Subcutaneous abdominal adipose tissue (tissue), 5 donors: ENCODE measurements at regions not wholly inside any gene's neighbourhood (a gene's known extent, or its start where the extent isn't known, plus 50 kb on each side); places are given as distances from the start of the nearest gene placed in this dataset.

ENCODE experiments used
- H3K27ac ChIP-seq: one replicate; pipeline ENCODE4 v1.7.0; 2013; ENCODE audit warnings: low read depth, mild to moderate bottlenecking, inconsistent platforms, low read length, moderate library complexity
- H3K27me3 ChIP-seq, 5 donors: one replicate each; pipeline ENCODE4 v1.7.0; 2013; ENCODE audit warnings: low read length in 5 of 5, inconsistent platforms in 1 of 5; ENCODE audit not compliant: control insufficient read depth in 5 of 5, insufficient read depth in 4 of 5
- H3K36me3 ChIP-seq, 5 donors: one replicate each; pipeline ENCODE4 v1.7.0; 2013; ENCODE audit warnings: low read length in 5 of 5; ENCODE audit not compliant: control insufficient read depth in 5 of 5, insufficient read depth in 5 of 5
- H3K4me1 ChIP-seq, 5 donors: one replicate each; pipeline ENCODE4 v1.7.0; 2013; ENCODE audit warnings: low read length in 5 of 5, mild to moderate bottlenecking in 3 of 5, moderate library complexity in 1 of 5; ENCODE audit not compliant: control insufficient read depth in 5 of 5, insufficient read depth in 5 of 5
- H3K4me3 ChIP-seq, 5 donors: one replicate each; pipeline ENCODE4 v1.7.0; 2013; ENCODE audit warnings: low read length in 5 of 5, low read depth in 1 of 5
- H3K9ac ChIP-seq, 5 donors: one replicate each; pipeline ENCODE4 v1.7.0; 2013; ENCODE audit warnings: low read length in 5 of 5, mild to moderate bottlenecking in 4 of 5, moderate library complexity in 3 of 5
- H3K9me3 ChIP-seq, 5 donors: one replicate each; pipeline ENCODE4 v1.7.0; 2013; ENCODE audit warnings: low read length in 5 of 5; ENCODE audit not compliant: control insufficient read depth in 5 of 5
- donor health status: healthy.
- donor health status: healthy.
- donor health status: healthy.
- donor health status: healthy.
- donor health status: healthy.

GRCh38 chr1:90504509-90504908, 212.6 kb downstream of the BARHL2 start:
- Histone ChIP-seq H3K4me1 (no peaks in the 10 kb centered on the region), H3K4me3 (no peak overlapping the region), H3K9me3 (no peaks in the 10 kb centered on the region), H3K36me3 (no peaks in the 10 kb centered on the region), H3K27ac (no peak overlapping the region), H3K9ac (no peak overlapping the region), H3K27me3 (no peaks in the 10 kb centered on the region)

GRCh38 chr1:90502696-90503095, 214.4 kb downstream of the BARHL2 start:
- Histone ChIP-seq H3K27ac (no peak overlapping the region), H3K9ac (no peak overlapping the region), H3K27me3 (no peaks in the 10 kb centered on the region), H3K9me3 (no peaks in the 10 kb centered on the region), H3K36me3 (no peaks in the 10 kb centered on the region), H3K4me3 (no peak overlapping the region), H3K4me1 (no peaks in the 10 kb centered on the region)

GRCh38 chr1:90502194-90502593, 214.9 kb downstream of the BARHL2 start:
- Histone ChIP-seq H3K4me3 (no peak overlapping the region), H3K27ac (no peak overlapping the region), H3K27me3 (no peaks in the 10 kb centered on the region), H3K36me3 (no peaks in the 10 kb centered on the region), H3K9me3 (no peaks in the 10 kb centered on the region), H3K4me1 (no peaks in the 10 kb centered on the region), H3K9ac (no peak overlapping the region)

GRCh38 chr1:90501281-90501680, 215.8 kb downstream of the BARHL2 start:
- Histone ChIP-seq H3K27me3 (no peaks in the 10 kb centered on the region), H3K36me3 (no peaks in the 10 kb centered on the region), H3K4me3 (no peak overlapping the region), H3K9ac (no peak overlapping the region), H3K4me1 (no peaks in the 10 kb centered on the region), H3K27ac (no peak overlapping the region), H3K9me3 (no peaks in the 10 kb centered on the region)

GRCh38 chr1:90494748-90495282, 222.3 kb downstream of the BARHL2 start:
- Histone ChIP-seq H3K4me3 (no peak overlapping the region), H3K9me3 (no peaks in the 10 kb centered on the region), H3K36me3 (no peaks in the 10 kb centered on the region), H3K4me1 (no peaks in the 10 kb centered on the region), H3K27me3 (no peaks in the 10 kb centered on the region), H3K9ac (no peak overlapping the region), H3K27ac (no peak overlapping the region)

GRCh38 chr1:90488451-90488850, 228.7 kb downstream of the BARHL2 start:
- Histone ChIP-seq H3K27me3 (no peaks in the 10 kb centered on the region), H3K27ac (no peak overlapping the region), H3K4me3 (no peak overlapping the region), H3K9ac (no peak overlapping the region), H3K9me3 (no peaks in the 10 kb centered on the region), H3K36me3 (no peaks in the 10 kb centered on the region), H3K4me1 (no peaks in the 10 kb centered on the region)

- Histone ChIP-seq H3K4me3 (no peak overlapping the region), H3K9me3 (no peaks in the 10 kb centered on the region), H3K36me3 (no peaks in the 10 kb centered on the region), H3K27me3 (no peaks in the 10 kb centered on the region), H3K27ac (no peak overlapping the region), H3K4me1 (no peaks in the 10 kb centered on the region), H3K9ac (no peak overlapping the region)
These were observed 230.1 kb downstream of the BARHL2 start for GRCh38 chr1:90486996-90487395.

- Histone ChIP-seq H3K36me3 (no peaks in the 10 kb centered on the region), H3K9ac (no peak overlapping the region), H3K27me3 (no peaks in the 10 kb centered on the region), H3K4me3 (no peak overlapping the region), H3K4me1 (no peaks in the 10 kb centered on the region), H3K27ac (no peak overlapping the region), H3K9me3 (no peaks in the 10 kb centered on the region)
These were observed 230.8 kb downstream of the BARHL2 start for GRCh38 chr1:90486134-90486824.

- H3K27me3 ChIP-seq = no peaks in the 10 kb centered on the region
- H3K4me1 ChIP-seq = no peaks in the 10 kb centered on the region
- no peak overlapping the region for H3K4me3 ChIP-seq
- H3K36me3 ChIP-seq = no peaks in the 10 kb centered on the region
- no peak overlapping the region for H3K9ac ChIP-seq
- no peaks in the 10 kb centered on the region for H3K9me3 ChIP-seq
- no peak overlapping the region for H3K27ac ChIP-seq
These were observed 236.7 kb downstream of the BARHL2 start for GRCh38 chr1:90480271-90480835.

- Histone ChIP-seq H3K27ac (no peak overlapping the region), H3K4me1 (no peaks in the 10 kb centered on the region), H3K9me3 (no peaks in the 10 kb centered on the region), H3K27me3 (no peaks in the 10 kb centered on the region), H3K9ac (no peak overlapping the region), H3K4me3 (no peak overlapping the region), H3K36me3 (no peaks in the 10 kb centered on the region)
These were observed 240.1 kb downstream of the BARHL2 start for GRCh38 chr1:90476994-90477393.
